Smooth muscle cell (in vitro differentiated cells): ENCODE measurements at regions not wholly inside any gene's neighbourhood (a gene's known extent, or its start where the extent isn't known, plus 50 kb on each side); places are given as distances from the start of the nearest gene placed in this dataset.

Experiments
- DNase-seq: peaks from one replicate; lab custom pipeline; 2025; ENCODE audit not compliant: unreplicated experiment; lab: John Stamatoyannopoulos, UW
- H2AFZ ChIP-seq: fragments of 200-600 bp; sonication (generic); 2 replicates; pipeline ENCODE4 v1.6.0; 2016; ENCODE audit warnings: antibody characterized with exemption, low read depth, mild to moderate bottlenecking
- H3F3A ChIP-seq: fragments of 200-600 bp; sonication (generic); 2 replicates; pipeline ENCODE4 v1.6.0; 2017; ENCODE audit warnings: antibody characterized with exemption, low read depth
- H3K27ac ChIP-seq: fragments of 200-600 bp; sonication (generic); 2 replicates; pipeline ENCODE4 v1.5.1; 2016; ENCODE audit warnings: low read depth, mild to moderate bottlenecking
- H3K27me3 ChIP-seq: fragments of 200-600 bp; sonication (generic); 2 replicates; pipeline ENCODE4 v1.6.1; 2016; ENCODE audit warnings: low read depth, mild to moderate bottlenecking
- H3K36me3 ChIP-seq: fragments of 200-600 bp; sonication (generic); 2 replicates; pipeline ENCODE4 v1.5.1; 2016; ENCODE audit warnings: low read depth
- H3K4me1 ChIP-seq: fragments of 200-600 bp; sonication (generic); 2 replicates; pipeline ENCODE4 v1.5.1; 2016; ENCODE audit warnings: low read depth
- H3K4me2 ChIP-seq: fragments of 200-600 bp; sonication (generic); 2 replicates; pipeline ENCODE4 v1.6.0; 2016; ENCODE audit warnings: mild to moderate bottlenecking
- H3K4me3 ChIP-seq: fragments of 200-600 bp; sonication (generic); 2 replicates; pipeline ENCODE4 v1.5.1; 2016; ENCODE audit warnings: mild to moderate bottlenecking
- H3K79me2 ChIP-seq: fragments of 200-600 bp; sonication (generic); 2 replicates; pipeline ENCODE4 v1.6.0; 2016; ENCODE audit warnings: low read depth, mild to moderate bottlenecking
- H3K9ac ChIP-seq: fragments of 200-600 bp; sonication (generic); 2 replicates; pipeline ENCODE4 v1.6.0; 2016; ENCODE audit warnings: low read depth
- H3K9me3 ChIP-seq: fragments of 200-600 bp; sonication (generic); replicated peaks from 2 replicates; pipeline ENCODE4 v1.5.1; 2016; ENCODE audit warnings: low read depth
- H4K20me1 ChIP-seq: fragments of 200-600 bp; sonication (generic); 2 replicates; pipeline ENCODE4 v1.6.0; 2016; ENCODE audit warnings: low read depth
- CTCF ChIP-seq: fragments of 200-600 bp; sonication (generic); IDR thresholded peaks from 2 replicates; pipeline ENCODE4 v1.5.1; 2017; ENCODE audit warnings: borderline replicate concordance, mild to moderate bottlenecking, antibody characterized with exemption; ENCODE audit not compliant: insufficient read depth, poor library complexity, severe bottlenecking
- WGBS: methylation state at CpG from one replicate; pipeline ENCODE4 v1.1.7; 2016; ENCODE audit warnings: low lambda C conversion rate; 5-methylcytosine and 5-hydroxymethylcytosine counted together

DNA sequence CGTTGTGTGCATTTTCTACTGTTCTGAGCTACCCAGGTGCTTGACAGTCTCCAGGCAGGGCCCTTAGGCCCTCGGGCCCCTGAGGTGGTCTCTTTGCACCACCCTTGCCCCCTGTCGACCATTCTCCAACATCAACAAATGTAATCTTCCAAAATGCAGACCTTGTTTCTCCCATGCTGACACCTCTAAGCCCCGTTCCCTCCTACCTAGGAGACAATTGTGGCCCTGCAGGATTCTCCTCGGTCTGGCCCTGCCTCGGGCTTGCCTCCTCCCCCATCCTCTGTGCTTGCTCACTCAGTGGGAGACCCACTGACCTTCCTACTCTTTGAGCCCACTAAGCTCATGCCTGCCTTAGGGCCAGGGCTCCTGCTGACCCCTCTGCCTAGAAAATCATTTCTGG is 104.2 kb upstream of the TARDBP start:
- H3F3A ChIP-seq: no peaks in the 10 kb centered on the region
- H3K27me3 ChIP-seq: no peaks in the 10 kb centered on the region
- no peak overlapping the region for H3K4me3 ChIP-seq
- H3K27ac ChIP-seq: no peak overlapping the region
- no peak for TF ChIP-seq CTCF
- H2AFZ ChIP-seq: no peak overlapping the region
- no peaks in the 10 kb centered on the region for H3K79me2 ChIP-seq
- no peak for DNase-seq
- no peak overlapping the region for H3K4me2 ChIP-seq
- H3K9ac ChIP-seq: no peak overlapping the region
- H3K4me1 ChIP-seq: no peaks in the 10 kb centered on the region
- no peaks in the 10 kb centered on the region for H4K20me1 ChIP-seq
- H3K9me3 ChIP-seq: no peaks in the 10 kb centered on the region
- 52% methylated on average over 6 of the region's 6 CpGs for WGBS
- H3K36me3 ChIP-seq: no peaks in the 10 kb centered on the region

GRCh38 chr1:10909697-10910680 is 102.5 kb upstream of the TARDBP start:
- H3K79me2 ChIP-seq: no peaks in the 10 kb centered on the region
- DNase-seq: no peak
- no peaks in the 10 kb centered on the region for H3K36me3 ChIP-seq

GRCh38 chr1:10910681-10911489 is 101.6 kb upstream of the TARDBP start:
- Histone ChIP-seq H3K36me3 (no peaks in the 10 kb centered on the region), H3K27me3 (no peaks in the 10 kb centered on the region), H4K20me1 (no peaks in the 10 kb centered on the region), H3F3A (no peaks in the 10 kb centered on the region), H3K79me2 (no peaks in the 10 kb centered on the region), H3K27ac (no peak overlapping the region), H3K4me2 (no peak overlapping the region), H3K4me1 (no peaks in the 10 kb centered on the region), H2AFZ (no peak overlapping the region), H3K9ac (no peak overlapping the region), H3K4me3 (no peak overlapping the region), H3K9me3 (no peaks in the 10 kb centered on the region)
- WGBS: 74% methylated on average over 13 of the region's 13 CpGs
- TF ChIP-seq CTCF: no peak
- DNase-seq: no peak

More at GRCh38 chr1:10909697-10910680, 102.5 kb upstream of the TARDBP start:
- H3K4me1 ChIP-seq: no peaks in the 10 kb centered on the region
- H3K9ac ChIP-seq: no peak overlapping the region
- H2AFZ ChIP-seq: no peak overlapping the region
- H4K20me1 ChIP-seq: no peaks in the 10 kb centered on the region
- no peaks in the 10 kb centered on the region for H3F3A ChIP-seq
- H3K9me3 ChIP-seq: no peaks in the 10 kb centered on the region
- no peak overlapping the region for H3K4me2 ChIP-seq
- peak; percentile 45 for TF ChIP-seq CTCF
- WGBS: 66% methylated on average over 21 of the region's 22 CpGs
- H3K27ac ChIP-seq: no peak overlapping the region
- H3K4me3 ChIP-seq: no peak overlapping the region
- no peaks in the 10 kb centered on the region for H3K27me3 ChIP-seq
